HG02678 (cell line): ENCODE measurements at regions not wholly inside any gene's neighbourhood (a gene's known extent, or its start where the extent isn't known, plus 50 kb on each side); places are given as distances from the start of the nearest gene placed in this dataset.

Experiments used
- ATAC-seq: cut with Tn5 transposase; IDR thresholded peaks from one replicate; pipeline ENCODE4 v1.9.1; 2021; ENCODE audit warnings: mild to moderate bottlenecking, moderate library complexity; ENCODE audit not compliant: unreplicated experiment

DNA sequence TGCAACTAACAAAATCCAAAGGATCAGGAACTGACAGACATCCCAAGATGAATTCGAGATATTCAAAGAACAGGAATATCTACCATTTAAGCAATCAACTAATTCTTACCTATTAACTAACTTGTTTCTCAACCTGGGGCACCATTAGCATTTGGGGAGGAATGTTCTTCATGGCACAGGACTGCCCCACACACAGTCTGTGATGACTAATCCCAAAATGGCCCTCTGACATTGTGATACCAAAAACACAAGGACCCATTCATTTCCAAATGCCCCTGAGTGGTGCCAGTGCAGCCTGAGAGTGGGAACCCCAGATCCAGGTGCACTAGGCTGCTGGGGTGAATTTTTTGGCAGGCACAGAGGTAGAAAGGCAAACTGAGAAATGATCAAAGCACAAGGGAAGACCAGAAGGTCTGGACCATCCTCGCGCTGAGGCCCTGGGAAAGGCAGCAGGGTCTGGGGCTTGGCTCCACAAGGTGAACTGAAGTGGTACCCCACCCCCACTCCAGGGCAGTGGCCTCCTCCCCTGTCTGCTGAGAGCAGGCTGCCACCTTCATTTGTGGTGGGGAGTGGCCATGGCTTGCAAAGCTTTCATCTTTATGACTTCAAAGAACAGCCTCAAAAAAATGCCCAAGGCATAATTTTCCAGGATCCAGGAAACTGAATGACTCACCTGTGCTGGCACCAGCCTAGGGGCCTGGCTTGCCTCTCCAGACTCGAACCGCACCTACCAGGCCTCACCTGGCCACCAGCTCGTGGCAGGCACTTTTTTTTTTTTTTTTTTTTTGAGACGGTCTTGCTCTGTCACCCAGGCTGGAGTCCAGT, 122.4 kb downstream of the BCOR start:
- no peak for ATAC-seq

DNA sequence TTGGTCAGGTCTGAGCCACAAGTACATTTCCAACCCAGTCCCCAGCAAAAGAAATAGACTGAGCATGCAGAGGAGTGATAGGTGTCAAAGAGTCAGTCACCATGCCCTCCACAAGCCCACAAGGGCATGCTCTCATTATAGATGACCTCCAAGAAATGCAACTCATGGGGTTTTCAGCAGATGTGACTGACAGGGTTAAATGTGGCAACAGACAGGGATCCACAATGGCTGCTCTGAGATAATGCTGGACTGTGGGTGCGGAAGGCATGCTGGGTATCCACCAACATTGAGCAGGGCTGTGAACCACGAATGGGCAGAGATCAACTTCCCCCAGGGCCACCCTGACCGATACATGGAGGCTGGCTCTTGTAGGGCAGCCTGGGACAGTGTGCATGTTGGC, 115.8 kb downstream of the BCOR start:
- no peak for ATAC-seq

DNA sequence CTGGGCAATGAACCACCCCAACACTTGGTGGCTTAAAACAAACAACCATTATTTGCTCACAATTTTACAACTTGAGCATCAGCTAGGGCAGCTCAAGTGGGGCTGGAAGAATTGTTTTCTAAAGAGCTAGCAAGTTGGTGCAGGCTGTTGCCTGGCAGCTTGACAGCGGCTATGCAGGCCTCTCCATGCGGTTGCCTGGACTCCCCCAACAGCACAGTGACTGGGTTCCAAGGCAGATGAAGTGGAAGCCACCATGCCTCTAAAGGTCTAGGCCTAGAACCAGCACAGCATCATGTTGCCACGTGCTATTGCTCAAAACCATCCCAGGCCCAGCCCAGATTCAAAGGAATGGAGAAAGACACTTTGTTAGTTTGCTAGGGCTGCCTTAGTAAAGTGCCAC, 114.8 kb downstream of the BCOR start:
- ATAC-seq: no peak

DNA sequence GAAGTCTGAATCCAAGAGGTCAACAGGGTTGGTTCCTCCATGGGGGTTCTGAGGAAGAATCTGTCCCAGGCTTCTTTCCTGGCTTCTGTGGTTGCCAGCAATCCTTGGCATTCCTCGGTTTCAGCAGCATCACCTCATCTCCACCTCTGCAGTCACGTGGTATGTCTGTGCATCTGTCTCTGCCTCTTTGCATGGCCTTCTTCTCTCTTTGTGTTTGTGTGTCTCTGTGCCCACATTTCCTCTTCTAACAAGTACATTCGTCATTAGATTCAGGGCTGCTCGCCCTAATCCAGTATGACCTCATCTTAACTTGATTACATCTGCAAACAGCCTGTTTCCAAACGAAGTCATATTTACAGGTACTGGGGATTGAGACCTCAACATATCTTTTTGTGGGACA, 114.0 kb downstream of the BCOR start:
- no peak for ATAC-seq

DNA sequence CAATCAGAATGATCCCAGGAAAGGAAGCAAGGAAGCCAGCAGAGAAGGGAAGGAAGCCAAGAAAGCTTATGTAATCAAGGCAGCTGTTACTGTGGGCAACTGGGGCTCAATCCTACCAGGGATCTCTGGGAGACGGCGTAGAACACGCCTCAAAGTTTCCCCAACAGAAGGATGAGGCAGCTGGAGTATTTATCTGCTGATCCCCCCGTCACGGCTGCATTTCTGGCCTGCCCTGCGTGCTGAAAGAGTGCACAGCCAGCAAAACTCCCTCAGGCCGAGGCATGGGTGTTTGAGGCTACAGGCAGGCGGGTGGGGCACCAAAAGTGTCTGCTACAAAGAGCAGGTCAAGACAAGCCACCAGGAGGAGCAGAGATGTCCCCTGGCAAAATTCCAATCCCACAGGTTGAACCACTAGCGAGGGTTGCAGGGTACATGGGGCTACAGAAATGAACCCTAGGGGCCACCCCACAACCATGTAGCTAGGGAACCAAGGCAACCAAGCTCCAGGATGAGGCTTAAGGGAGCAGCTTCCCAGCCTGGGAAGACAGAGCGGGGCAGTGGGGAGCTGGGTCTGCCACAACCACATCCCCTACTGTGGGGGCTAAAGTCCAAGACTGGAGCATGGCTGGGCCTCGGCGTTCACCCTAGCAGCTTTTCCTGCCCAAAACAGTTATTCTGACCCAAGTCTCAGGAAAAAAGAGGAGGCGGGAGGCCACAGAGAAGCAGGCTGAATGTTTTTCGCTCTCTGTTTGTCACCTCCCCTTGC, 113.4 kb downstream of the BCOR start:
- no peak for ATAC-seq

DNA sequence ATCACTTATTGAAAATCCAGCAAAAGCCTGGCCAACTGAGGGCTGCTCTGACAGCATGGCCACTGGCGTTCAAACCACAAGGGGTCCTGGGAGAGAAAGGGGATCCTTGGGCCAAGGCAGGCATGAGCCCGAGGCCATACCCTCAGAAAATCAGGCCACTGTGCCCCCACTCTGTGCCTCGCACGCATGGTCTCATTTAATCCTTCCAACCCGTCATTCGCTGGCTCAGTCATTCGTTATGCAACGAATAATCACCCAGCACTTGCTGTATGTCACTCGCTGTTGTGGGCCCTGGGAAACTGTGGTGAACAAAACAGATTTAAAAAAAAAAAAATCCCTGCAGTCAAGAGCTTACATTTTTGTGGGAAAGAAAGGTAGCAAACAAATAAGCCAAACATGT, 112.7 kb downstream of the BCOR start:
- no peak for ATAC-seq

DNA sequence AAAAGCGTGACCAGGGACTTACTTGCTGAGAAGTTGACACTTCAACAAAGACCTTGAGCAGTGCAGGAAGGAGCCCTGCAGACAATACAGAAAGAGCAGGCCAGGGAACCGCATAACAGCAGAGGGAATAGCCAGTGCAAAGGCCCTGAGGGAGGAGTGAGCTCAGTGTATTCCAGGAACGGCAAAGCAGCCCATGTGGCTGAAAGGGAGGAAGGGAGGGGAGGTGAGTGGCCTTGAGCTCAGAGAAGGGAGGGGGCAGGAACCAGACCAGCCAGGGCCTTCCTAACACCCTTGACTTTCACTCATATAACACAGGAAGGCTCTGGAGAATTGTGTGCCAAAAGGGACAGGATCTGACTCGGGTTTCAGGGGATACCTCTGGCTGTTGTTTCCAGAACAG, 112.2 kb downstream of the BCOR start:
- no peak for ATAC-seq

DNA sequence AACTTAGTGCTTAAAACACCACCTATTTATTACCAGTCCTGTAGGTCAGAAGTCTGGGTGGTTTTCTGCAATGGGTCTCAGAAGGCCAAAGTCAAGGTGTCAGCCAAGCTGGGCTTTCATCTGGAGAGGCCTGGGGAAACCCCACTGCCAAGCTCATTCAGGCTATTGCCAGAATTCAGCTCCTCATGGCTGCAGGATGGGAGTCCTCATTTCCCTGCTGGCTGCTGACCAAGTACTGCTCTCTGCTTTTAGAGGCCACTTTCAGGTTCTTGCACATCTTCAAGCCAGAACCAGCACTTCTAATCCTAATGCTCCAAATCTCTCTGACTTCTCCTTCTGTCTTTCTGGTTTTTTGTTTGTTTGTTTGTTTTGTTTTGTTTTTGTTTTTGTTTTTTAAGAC, 109.3 kb downstream of the BCOR start:
- no peak for ATAC-seq

DNA sequence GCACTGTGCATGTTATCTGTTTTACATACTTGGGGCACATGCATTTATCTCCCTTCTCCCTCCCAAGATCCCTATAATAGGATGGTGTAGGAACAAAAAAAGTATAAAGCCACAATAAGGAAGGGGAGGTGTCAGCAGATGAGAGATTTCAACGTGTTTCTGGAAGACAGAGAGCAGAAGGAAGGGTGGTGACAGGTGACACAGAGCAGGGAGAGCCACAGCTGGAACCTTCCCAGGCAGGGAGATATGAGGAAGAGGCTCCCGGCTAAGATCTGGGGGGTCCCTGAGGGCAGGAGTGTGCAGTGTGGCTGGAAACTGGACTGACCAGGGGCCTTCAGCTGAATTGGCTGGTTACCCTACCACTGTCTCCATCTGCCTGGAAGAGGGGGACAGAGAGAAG, 107.4 kb downstream of the BCOR start:
- ATAC-seq: no peak

DNA sequence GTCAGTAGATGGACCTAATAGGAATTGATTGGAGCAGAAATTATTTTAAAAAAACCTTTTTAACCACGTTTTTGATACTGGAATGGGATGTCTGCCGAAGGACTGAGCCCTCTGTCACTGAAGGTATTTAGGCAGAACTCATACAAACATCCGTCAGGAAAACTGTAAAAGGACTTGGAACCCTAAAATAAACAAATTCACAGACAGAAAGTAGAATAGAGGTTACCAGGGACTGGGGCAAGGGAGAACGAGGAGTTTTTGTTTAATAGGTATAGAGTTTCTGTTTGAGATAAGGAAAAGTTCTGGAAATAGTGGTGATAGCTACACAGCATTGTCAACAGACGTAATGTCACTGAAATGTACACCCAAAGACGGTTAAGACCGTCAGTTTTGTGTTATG, 105.5 kb downstream of the BCOR start:
- no peak for ATAC-seq

DNA sequence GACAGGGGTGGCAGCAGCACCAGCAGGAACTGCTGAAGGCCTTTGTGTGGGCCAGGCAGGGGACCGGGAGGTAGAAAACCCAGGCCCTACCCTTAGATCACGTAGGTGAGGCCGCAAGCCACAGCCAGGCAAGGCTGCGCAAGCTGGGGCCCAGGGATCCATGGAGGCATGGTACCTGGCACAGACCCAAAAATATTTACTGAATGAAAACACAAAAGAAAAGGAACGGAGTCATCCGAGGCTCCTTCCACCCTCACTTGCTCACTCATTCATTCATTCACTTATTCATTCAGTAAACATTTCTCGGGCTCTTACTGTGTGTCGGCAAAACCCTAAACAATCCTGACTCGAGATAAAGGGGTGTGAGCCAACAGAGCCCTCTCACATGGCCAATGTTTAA, 102.3 kb downstream of the BCOR start:
- ATAC-seq: no peak

DNA sequence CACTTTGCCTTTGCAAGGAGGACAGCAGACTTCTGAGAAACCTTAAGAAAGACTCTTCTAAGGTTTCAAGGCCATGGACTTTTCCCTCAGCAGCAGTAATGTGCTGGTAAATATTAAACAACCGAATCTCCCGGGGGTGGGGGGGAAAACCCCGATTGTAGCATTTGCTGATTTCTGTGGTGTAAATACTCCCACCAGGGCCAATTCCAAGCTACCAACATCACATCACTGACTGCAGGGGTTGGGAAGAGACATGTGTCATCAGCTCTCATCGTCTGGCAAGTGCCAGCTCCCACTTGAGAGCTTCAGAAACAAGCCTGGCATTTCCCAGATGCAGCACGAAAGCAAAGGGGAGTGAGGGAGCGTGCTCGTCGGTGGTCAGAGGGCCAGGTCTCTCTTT, 101.2 kb downstream of the BCOR start:
- ATAC-seq: no peak

DNA sequence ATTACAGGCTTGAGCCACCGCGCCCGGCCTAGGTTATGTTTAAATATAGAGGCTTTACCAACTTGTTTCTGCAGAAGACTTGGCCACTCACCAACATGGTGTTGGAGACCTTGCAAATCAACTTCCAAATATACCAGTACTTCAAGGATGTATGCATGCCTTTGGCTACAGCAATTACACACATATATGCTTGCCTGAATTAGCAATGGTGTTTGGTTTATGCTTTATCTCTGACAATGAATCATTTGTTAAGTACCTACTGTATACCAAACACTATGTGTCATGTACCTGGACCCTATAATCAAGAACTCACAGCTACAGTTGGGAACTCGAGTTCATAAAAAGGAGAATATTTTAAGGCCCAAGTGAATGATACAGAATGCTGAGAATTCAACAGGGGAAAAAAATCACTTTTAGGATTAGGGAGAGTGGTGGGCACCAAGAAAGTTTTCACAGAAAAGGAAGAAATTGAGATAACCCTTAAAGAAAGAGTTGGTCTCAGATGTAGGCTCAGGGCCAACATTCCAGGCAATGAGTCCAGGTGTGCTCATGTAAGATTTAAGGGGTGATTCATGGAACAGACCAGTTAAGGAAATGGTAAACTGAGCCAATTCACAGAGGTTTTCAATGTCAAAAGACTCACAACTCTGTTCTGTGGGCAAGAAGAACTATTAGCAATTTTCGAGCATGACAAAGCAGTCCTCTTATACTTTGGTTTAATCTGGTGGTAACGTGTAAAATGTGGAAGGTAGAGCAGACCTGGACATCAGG, 98.9 kb downstream of the BCOR start:
- no peak for ATAC-seq
